H9 (cell line): ENCODE measurements at regions not wholly inside any gene's neighbourhood (a gene's known extent, or its start where the extent isn't known, plus 50 kb on each side); places are given as distances from the start of the nearest gene placed in this dataset.

Source experiments
- DNase-seq: peaks from one replicate; pipeline ENCODE4 v3.0.0-alpha.2; 2017
- H2AFZ ChIP-seq: one replicate; pipeline ENCODE4 v1.6.1; 2013; ENCODE audit warnings: mild to moderate bottlenecking, low read length, control low read depth, moderate library complexity
- H2AK5ac ChIP-seq: 2 replicates; pipeline ENCODE4 v1.6.1; 2013; ENCODE audit warnings: low read length, control low read depth, mixed read lengths; ENCODE audit not compliant: insufficient read length
- H2BK120ac ChIP-seq: one replicate; pipeline ENCODE4 v1.6.1; 2013; ENCODE audit warnings: low read depth, mild to moderate bottlenecking, low read length, control low read depth, inconsistent platforms; ENCODE audit not compliant: poor library complexity, severe bottlenecking
- H2BK12ac ChIP-seq: 2 replicates; pipeline ENCODE4 v1.6.1; 2013; ENCODE audit warnings: low read length, control low read depth, mixed read lengths, low read depth; ENCODE audit not compliant: insufficient read length
- H2BK15ac ChIP-seq: 2 replicates; pipeline ENCODE4 v1.6.1; 2013; ENCODE audit warnings: low read depth, low read length, control low read depth
- H2BK20ac ChIP-seq: one replicate; pipeline ENCODE4 v1.6.1; 2013; ENCODE audit warnings: low read depth, mild to moderate bottlenecking, low read length, control low read depth, inconsistent platforms; ENCODE audit not compliant: poor library complexity, severe bottlenecking
- H2BK5ac ChIP-seq: 2 replicates; pipeline ENCODE4 v1.6.1; 2013; ENCODE audit warnings: low read length, control low read depth, mixed read lengths; ENCODE audit not compliant: insufficient read length
- H3K14ac ChIP-seq: 2 replicates; pipeline ENCODE4 v1.6.1; 2013; ENCODE audit warnings: low read length, control low read depth; ENCODE audit not compliant: insufficient read depth
- H3K18ac ChIP-seq: 2 replicates; pipeline ENCODE4 v1.6.1; 2013; ENCODE audit warnings: low read depth, mild to moderate bottlenecking, mixed read lengths, low read length, control low read depth; ENCODE audit not compliant: insufficient read length
- H3K23ac ChIP-seq: 2 replicates; pipeline ENCODE4 v1.6.1; 2013; ENCODE audit warnings: low read length, control low read depth, mixed read lengths, low read depth; ENCODE audit not compliant: insufficient read length
- H3K23me2 ChIP-seq: 2 replicates; pipeline ENCODE4 v1.6.1; 2013; ENCODE audit warnings: low read depth, mild to moderate bottlenecking, mixed read lengths, low read length, control low read depth; ENCODE audit not compliant: insufficient read length, poor library complexity, severe bottlenecking
- H3K27ac ChIP-seq: 2 replicates; pipeline ENCODE4 v1.5.1; 2013; ENCODE audit warnings: low read length, control low read depth, mixed read lengths, low read depth; ENCODE audit not compliant: insufficient read length
- H3K27me3 ChIP-seq: 2 replicates; pipeline ENCODE4 v1.6.1; 2013; ENCODE audit warnings: low read length, control low read depth, inconsistent platforms; ENCODE audit not compliant: insufficient read depth
- H3K4ac ChIP-seq: 2 replicates; pipeline ENCODE4 v1.6.1; 2013; ENCODE audit warnings: low read depth, mild to moderate bottlenecking, control low read depth, inconsistent platforms, low read length, moderate library complexity
- H3K4me1 ChIP-seq: 2 replicates; pipeline ENCODE4 v1.6.1; 2013; ENCODE audit warnings: low read length, control low read depth, inconsistent platforms; ENCODE audit not compliant: insufficient read depth
- H3K4me2 ChIP-seq: 2 replicates; pipeline ENCODE4 v1.6.1; 2013; ENCODE audit warnings: low read length, control low read depth, mixed read lengths; ENCODE audit not compliant: insufficient read length, insufficient read depth
- H3K56ac ChIP-seq: 2 replicates; pipeline ENCODE4 v1.6.1; 2013; ENCODE audit warnings: low read depth, mild to moderate bottlenecking, mixed read lengths, low read length, control low read depth; ENCODE audit not compliant: insufficient read length
- H3K79me1 ChIP-seq: 2 replicates; pipeline ENCODE4 v1.6.1; 2013; ENCODE audit warnings: low read depth, mild to moderate bottlenecking, moderate library complexity, low read length, control low read depth, inconsistent platforms; ENCODE audit not compliant: insufficient read depth, poor library complexity, severe bottlenecking
- H3K79me2 ChIP-seq: 2 replicates; pipeline ENCODE4 v1.6.1; 2013; ENCODE audit warnings: low read length, control low read depth, inconsistent platforms; ENCODE audit not compliant: insufficient read depth
- H3K9ac ChIP-seq: 2 replicates; pipeline ENCODE4 v1.6.1; 2013; ENCODE audit warnings: low read length, control low read depth, mixed read lengths; ENCODE audit not compliant: insufficient read length; ENCODE audit errors: extremely low read depth
- H3K9me3 ChIP-seq: one replicate; pipeline ENCODE4 v1.6.1; 2013; ENCODE audit warnings: low read depth, low read length, inconsistent platforms; ENCODE audit not compliant: control insufficient read depth
- H3T11ph ChIP-seq: one replicate; pipeline ENCODE4 v1.6.1; 2013; ENCODE audit warnings: mild to moderate bottlenecking, low read length, control low read depth, inconsistent platforms
- H4K20me1 ChIP-seq: one replicate; pipeline ENCODE4 v1.6.1; 2013; ENCODE audit not compliant: control insufficient read depth, insufficient read length, insufficient read depth
- H4K5ac ChIP-seq: 2 replicates; pipeline ENCODE4 v1.6.1; 2013; ENCODE audit warnings: low read depth, mild to moderate bottlenecking, mixed read lengths, low read length, control low read depth; ENCODE audit not compliant: insufficient read length
- H4K8ac ChIP-seq: replicated peaks from 2 replicates; pipeline ENCODE4 v1.6.1; 2013; ENCODE audit warnings: low read length, control low read depth, mixed read lengths, low read depth; ENCODE audit not compliant: insufficient read length
- H4K91ac ChIP-seq: 2 replicates; pipeline ENCODE4 v1.6.1; 2013; ENCODE audit warnings: low read depth, mild to moderate bottlenecking, moderate library complexity, mixed read lengths, low read length, control low read depth; ENCODE audit not compliant: insufficient read length
- H3K27ac Mint-ChIP-seq, 3 experiments: 2 replicates in 2 of 3; 3 replicates in 1 of 3; pipeline ENCODE4 v1.8.0; 2020 to 2021; ENCODE audit warnings: mixed read lengths in 3 of 3, mild to moderate bottlenecking in 1 of 3, moderate library complexity in 1 of 3
- H3K27me3 Mint-ChIP-seq: 2 replicates; pipeline ENCODE4 v1.8.0; 2021; ENCODE audit warnings: low read depth, mild to moderate bottlenecking, moderate library complexity, mixed read lengths
- H3K36me3 Mint-ChIP-seq, 3 experiments: 2 replicates in 2 of 3; 3 replicates in 1 of 3; pipeline ENCODE4 v1.8.0; 2020 to 2021; ENCODE audit warnings: low read depth in 3 of 3, mixed read lengths in 3 of 3; ENCODE audit not compliant: insufficient read depth in 1 of 3
- H3K4me1 Mint-ChIP-seq, 2 experiments: 2 replicates each; pipeline ENCODE4 v1.8.0; 2020; ENCODE audit warnings: mixed read lengths in 2 of 2
- H3K4me3 Mint-ChIP-seq, 2 experiments: 2 replicates in 1 of 2; 3 replicates in 1 of 2; pipeline ENCODE4 v1.8.0; 2020 to 2021; ENCODE audit warnings: mild to moderate bottlenecking in 2 of 2, mixed read lengths in 2 of 2, moderate library complexity in 1 of 2
- H3K9me3 Mint-ChIP-seq, 2 experiments: 2 replicates in 1 of 2; 3 replicates in 1 of 2; pipeline ENCODE4 v1.8.0; 2020; ENCODE audit warnings: mild to moderate bottlenecking in 2 of 2, mixed read lengths in 2 of 2, moderate library complexity in 1 of 2
- CTCF ChIP-seq: fragments of 200-600 bp; sonication (generic); conservative IDR thresholded peaks from 3 replicates; pipeline ENCODE4 v1.8.0; 2021; ENCODE audit warnings: antibody characterized with exemption, mild to moderate bottlenecking
- WGBS: extraction: QIAGEN DNeasy Blood & Tissue Kit; methylation state at CpG from one replicate; pipeline ENCODE4 v1.1.7; 2013; ENCODE audit warnings: missing lambda C conversion rate, low lambda C conversion rate, mixed read lengths; ENCODE audit not compliant: insufficient read length; ENCODE audit errors: extremely low coverage; 5-methylcytosine and 5-hydroxymethylcytosine counted together

- no peaks in the 10 kb centered on the region for H3K9me3 ChIP-seq
- H2BK20ac ChIP-seq: no peak overlapping the region
- no peak overlapping the region for H3K56ac ChIP-seq
- DNase-seq: no peak
- H2AK5ac ChIP-seq: no peak overlapping the region
- H3K23ac ChIP-seq: no peak overlapping the region
- no peak overlapping the region for H3K4me2 ChIP-seq
- H3T11ph ChIP-seq: no peak overlapping the region
- no peak overlapping the region for H3K14ac ChIP-seq
- peaks cover 30% of the 10 kb centered on the region for H3K27me3 Mint-ChIP-seq
- H4K5ac ChIP-seq: no peak overlapping the region
- no peak overlapping the region for H3K4ac ChIP-seq
- H3K27ac ChIP-seq: no peak overlapping the region
- H3K36me3 Mint-ChIP-seq: no peaks in the 10 kb centered on the region
- H4K8ac ChIP-seq: no peak overlapping the region
- H2AFZ ChIP-seq: no peak overlapping the region
- H3K23me2 ChIP-seq: no peaks in the 10 kb centered on the region
- H4K20me1 ChIP-seq: no peaks in the 10 kb centered on the region
- no peaks in the 10 kb centered on the region for H3K27me3 ChIP-seq
- TF ChIP-seq CTCF: no peak
- H4K91ac ChIP-seq: no peak overlapping the region
- no peak overlapping the region for H2BK120ac ChIP-seq
- H2BK15ac ChIP-seq: no peak overlapping the region
- H3K27ac Mint-ChIP-seq: no peak overlapping the region
- WGBS: no CpG with 5 or more reads among the region's 5 CpGs
- H3K18ac ChIP-seq: no peak overlapping the region
- no peak overlapping the region for H3K4me3 Mint-ChIP-seq
- peaks cover 21 to 30% of the 10 kb centered on the region in 2 experiments for H3K4me1 Mint-ChIP-seq
- no peak overlapping the region for H3K9ac ChIP-seq
- no peaks in the 10 kb centered on the region for H3K9me3 Mint-ChIP-seq
- H3K4me1 ChIP-seq: no peaks in the 10 kb centered on the region
- H3K79me1 ChIP-seq: no peaks in the 10 kb centered on the region
- no peak overlapping the region for H2BK5ac ChIP-seq
- no peaks in the 10 kb centered on the region for H3K79me2 ChIP-seq
- no peak overlapping the region for H2BK12ac ChIP-seq
These were observed 148.2 kb downstream of the NDUFA10 start for GRCh38 chr2:239876948-239877289.
